HUES6 (cell line): ENCODE measurements at regions not wholly inside any gene's neighbourhood (a gene's known extent, or its start where the extent isn't known, plus 50 kb on each side); places are given as distances from the start of the nearest gene placed in this dataset.

Experiments
- H3K27ac ChIP-seq: 2 replicates; pipeline ENCODE4 v1.7.0; 2013; ENCODE audit warnings: low read depth, mild to moderate bottlenecking, low read length, inconsistent platforms
- H3K27me3 ChIP-seq: 2 replicates; pipeline ENCODE4 v1.6.1; 2013; ENCODE audit warnings: low read length; ENCODE audit not compliant: control insufficient read depth, insufficient read depth
- H3K36me3 ChIP-seq: 2 replicates; pipeline ENCODE4 v1.6.1; 2013; ENCODE audit warnings: low read length; ENCODE audit not compliant: control insufficient read depth, insufficient read depth
- H3K4me1 ChIP-seq: 2 replicates; pipeline ENCODE4 v1.6.1; 2013; ENCODE audit warnings: low read length; ENCODE audit not compliant: control insufficient read depth, insufficient read depth
- H3K4me3 ChIP-seq: 2 replicates; pipeline ENCODE4 v1.5.1; 2013; ENCODE audit warnings: low read depth, low read length
- H3K9ac ChIP-seq: one replicate; pipeline ENCODE4 v1.6.1; 2013; ENCODE audit warnings: mild to moderate bottlenecking, low read length
- H3K9me3 ChIP-seq: 2 replicates; pipeline ENCODE4 v1.6.1; 2013; ENCODE audit warnings: low read depth, low read length; ENCODE audit not compliant: control insufficient read depth, insufficient read depth

DNA sequence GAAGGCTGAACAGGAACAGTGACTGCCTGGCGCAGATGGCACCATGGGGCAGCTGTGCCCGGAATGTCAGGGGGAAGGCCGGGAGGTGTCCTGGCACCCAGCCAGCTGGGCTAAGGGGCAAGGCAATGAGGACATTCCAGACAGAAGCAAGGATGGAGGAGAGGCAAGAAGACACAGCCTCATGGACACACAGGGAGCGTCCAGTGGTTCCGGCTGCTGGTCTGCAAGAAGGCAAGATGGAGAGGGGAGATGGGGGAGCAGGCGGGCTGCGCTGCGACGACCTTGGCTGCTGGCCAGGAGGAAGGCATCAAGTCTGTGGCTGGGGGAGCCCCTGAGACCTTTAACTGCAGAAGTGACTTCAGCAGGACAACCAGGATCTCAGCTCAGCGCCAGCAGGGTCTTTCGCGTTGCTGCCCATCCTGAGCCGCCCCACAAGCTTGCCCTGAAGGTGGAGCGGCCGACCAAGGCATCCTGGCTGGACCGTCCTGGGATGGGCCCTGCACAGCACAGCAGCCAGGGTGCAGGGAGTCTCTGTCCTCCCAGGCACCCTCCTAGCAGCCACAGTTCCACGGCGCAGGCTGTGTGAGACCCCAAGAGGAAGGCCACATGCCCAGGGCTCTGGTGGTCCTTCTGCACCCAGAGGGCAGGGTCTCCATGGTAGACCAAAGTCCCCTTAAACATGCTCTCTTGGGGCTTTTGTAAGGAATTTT, 531.7 kb downstream of the BRD1 start:
- no peaks in the 10 kb centered on the region for H3K36me3 ChIP-seq
- H3K4me3 ChIP-seq: no peak overlapping the region
- peaks cover 7% of the 10 kb centered on the region; the same call in 1 of the 2 replicates for H3K9me3 ChIP-seq
- no peaks in the 10 kb centered on the region for H3K27me3 ChIP-seq
- H3K9ac ChIP-seq: no peak overlapping the region
- H3K27ac ChIP-seq: no peak overlapping the region
- peaks cover 4% of the 10 kb centered on the region for H3K4me1 ChIP-seq

- Histone ChIP-seq H3K4me1 (peaks cover 9% of the 10 kb centered on the region), H3K9ac (no peak overlapping the region), H3K4me3 (no peak overlapping the region), H3K27ac (no peak overlapping the region), H3K27me3 (no peaks in the 10 kb centered on the region), H3K36me3 (no peaks in the 10 kb centered on the region), H3K9me3 (peaks cover 7% of the 10 kb centered on the region; the same call in 1 of the 2 replicates)
Observed at GRCh38 chr22:49295465-49295743, 532.3 kb downstream of the BRD1 start.

DNA sequence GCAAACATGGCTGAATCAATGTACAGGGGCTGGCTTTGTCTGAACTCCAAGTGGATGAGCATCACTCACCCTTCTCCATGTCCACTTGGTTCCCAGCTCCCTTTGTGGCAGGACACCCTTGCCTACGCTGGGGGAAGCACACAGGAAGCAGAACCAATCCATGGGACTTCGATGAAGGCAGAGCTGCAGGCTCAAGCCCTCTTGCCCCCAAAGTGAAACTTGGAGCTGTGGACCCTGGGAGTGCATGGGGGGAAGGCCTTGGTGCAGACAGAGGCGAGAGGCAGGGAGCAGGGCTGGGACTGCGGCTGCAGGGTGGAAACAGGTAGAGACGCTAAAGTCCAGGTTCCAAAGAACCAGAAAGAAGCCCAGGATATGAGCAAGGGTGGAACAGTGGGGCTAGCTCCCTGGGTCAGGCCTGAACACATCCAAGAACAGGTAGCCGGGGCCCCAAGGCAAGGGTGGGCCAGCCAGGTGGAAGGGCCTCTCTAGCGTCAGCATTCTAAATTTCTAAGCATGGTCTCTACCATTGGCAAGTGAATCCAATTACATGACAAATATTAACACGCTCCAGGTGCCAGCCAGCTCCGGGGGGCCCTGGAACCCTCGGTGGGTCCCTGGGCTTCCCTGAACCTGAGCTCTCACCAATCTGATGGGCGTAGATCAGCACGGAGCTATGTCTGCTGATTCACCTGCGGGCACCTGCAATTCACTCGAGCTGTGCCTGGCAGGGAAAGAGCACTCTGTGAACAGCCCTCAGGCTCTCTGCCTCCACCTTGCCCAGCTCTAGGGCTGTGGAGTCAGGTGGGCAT, 532.8 kb downstream of the BRD1 start:
- no peak overlapping the region for H3K9ac ChIP-seq
- no peak overlapping the region for H3K4me3 ChIP-seq
- H3K4me1 ChIP-seq: peaks cover 13% of the 10 kb centered on the region
- no peak overlapping the region for H3K27ac ChIP-seq
- H3K9me3 ChIP-seq: peaks cover 7% of the 10 kb centered on the region; the same call in 1 of the 2 replicates
- no peaks in the 10 kb centered on the region for H3K36me3 ChIP-seq
- H3K27me3 ChIP-seq: no peaks in the 10 kb centered on the region

DNA sequence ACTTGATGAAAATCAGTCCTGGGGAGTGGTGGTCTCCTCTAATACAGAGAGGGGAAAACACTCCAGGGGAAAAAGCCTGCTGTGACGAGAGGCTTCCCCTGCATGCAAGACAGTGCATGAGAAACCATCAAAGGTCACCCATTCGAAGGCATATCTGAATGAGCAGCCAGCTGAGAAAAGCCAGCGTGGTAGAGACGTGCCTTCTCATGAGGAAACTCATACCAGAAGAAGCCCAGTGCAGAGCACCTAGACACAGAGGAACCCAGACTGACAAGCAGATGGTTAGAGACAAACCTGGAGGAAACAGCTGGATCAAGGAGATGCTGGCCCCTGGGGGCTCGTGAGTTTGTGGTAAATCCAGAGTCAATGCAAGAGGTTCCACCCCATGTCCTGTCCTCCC, 534.8 kb downstream of the BRD1 start:
- H3K4me1 ChIP-seq: peaks cover 13% of the 10 kb centered on the region
- H3K27ac ChIP-seq: no peak overlapping the region
- no peaks in the 10 kb centered on the region for H3K36me3 ChIP-seq
- no peak overlapping the region for H3K4me3 ChIP-seq
- no peaks in the 10 kb centered on the region for H3K27me3 ChIP-seq
- H3K9me3 ChIP-seq: peaks cover 7% of the 10 kb centered on the region; the same call in 1 of the 2 replicates
- no peak overlapping the region for H3K9ac ChIP-seq

DNA sequence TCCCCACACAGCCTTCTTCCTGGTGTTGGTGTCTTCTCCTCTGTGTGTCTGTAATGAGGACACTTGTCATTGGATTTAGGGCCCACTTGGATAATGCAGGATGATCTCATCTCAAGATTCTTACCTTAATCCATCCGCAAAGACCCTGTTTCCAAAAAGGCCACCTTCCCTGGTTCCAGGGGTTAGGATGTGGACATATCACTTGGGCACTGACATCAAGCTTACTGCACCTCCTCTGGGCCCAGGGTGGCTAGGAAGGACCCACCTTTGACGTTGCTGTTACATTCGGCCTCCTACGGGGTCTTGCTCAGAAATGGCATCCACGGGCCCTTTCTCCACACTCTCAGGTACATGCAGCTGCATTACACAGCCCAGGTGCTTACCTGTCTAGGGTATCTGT, 535.9 kb downstream of the BRD1 start:
- H3K9ac ChIP-seq: no peak overlapping the region
- H3K27me3 ChIP-seq: no peaks in the 10 kb centered on the region
- H3K4me1 ChIP-seq: peaks cover 13% of the 10 kb centered on the region
- no peak overlapping the region for H3K27ac ChIP-seq
- H3K9me3 ChIP-seq: peaks cover 7% of the 10 kb centered on the region; the same call in 1 of the 2 replicates
- H3K36me3 ChIP-seq: no peaks in the 10 kb centered on the region
- H3K4me3 ChIP-seq: no peak overlapping the region

GRCh38 chr22:49291169-49291568, 536.5 kb downstream of the BRD1 start:
- Histone ChIP-seq H3K36me3 (no peaks in the 10 kb centered on the region), H3K9me3 (peaks cover 7% of the 10 kb centered on the region; the same call in 1 of the 2 replicates), H3K27me3 (no peaks in the 10 kb centered on the region), H3K4me1 (peaks cover 13% of the 10 kb centered on the region), H3K27ac (no peak overlapping the region), H3K9ac (no peak overlapping the region), H3K4me3 (no peak overlapping the region)

- no peak overlapping the region for H3K27ac ChIP-seq
Observed at GRCh38 chr22:49290711-49291110, 537.0 kb downstream of the BRD1 start.

DNA sequence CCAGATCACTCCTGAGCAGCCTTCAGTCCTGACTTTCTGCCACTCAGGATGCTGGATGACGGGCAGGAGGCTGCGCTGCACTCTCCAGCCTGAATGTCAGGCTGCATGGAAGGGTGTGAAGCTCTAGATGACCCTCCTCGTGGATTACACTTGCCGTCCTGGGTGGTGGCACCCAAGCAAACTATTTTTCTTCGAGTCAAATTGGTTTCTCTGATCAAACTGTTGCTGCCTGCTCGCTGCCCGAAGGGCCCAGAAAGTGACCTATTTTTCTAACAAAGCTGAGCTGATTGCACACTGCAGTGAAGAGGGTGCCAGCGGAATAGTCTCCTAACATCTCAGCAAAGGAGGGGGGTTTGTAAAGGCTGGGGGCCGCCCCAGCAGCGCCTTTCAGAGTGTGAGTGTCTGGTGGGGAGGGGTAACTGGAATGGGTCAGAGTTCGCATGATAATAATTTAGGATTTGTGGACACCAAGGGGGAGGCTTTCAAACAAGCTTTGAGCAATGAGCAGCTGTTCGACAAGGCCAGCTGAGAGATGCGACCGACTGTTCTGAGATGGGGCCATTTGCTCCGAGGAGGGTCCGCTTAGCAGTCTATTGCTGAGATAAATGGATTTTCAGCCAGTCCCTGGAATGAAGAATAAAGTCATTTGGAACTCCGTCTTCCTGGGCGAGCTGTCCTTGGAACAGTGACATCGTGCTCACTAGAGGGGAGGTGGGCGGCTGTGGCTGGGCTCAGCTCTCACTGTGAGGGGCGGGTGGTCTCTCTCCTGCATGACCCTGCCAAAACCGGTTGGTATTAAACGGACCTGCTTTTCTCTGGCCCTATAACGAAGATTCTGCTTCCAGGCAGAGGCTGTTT, 537.6 kb downstream of the BRD1 start:
- Histone ChIP-seq H3K4me1 (peaks cover 13% of the 10 kb centered on the region), H3K9ac (no peak overlapping the region), H3K27ac (no peak overlapping the region), H3K36me3 (no peaks in the 10 kb centered on the region), H3K27me3 (no peaks in the 10 kb centered on the region), H3K9me3 (peaks cover 7% of the 10 kb centered on the region; the same call in 1 of the 2 replicates), H3K4me3 (no peak overlapping the region)

More at GRCh38 chr22:49290711-49291110, 537.0 kb downstream of the BRD1 start:
- no peak overlapping the region for H3K9ac ChIP-seq
- H3K4me1 ChIP-seq: peaks cover 13% of the 10 kb centered on the region
- no peaks in the 10 kb centered on the region for H3K27me3 ChIP-seq
- H3K9me3 ChIP-seq: peaks cover 7% of the 10 kb centered on the region; the same call in 1 of the 2 replicates
- H3K4me3 ChIP-seq: no peak overlapping the region
- no peaks in the 10 kb centered on the region for H3K36me3 ChIP-seq

DNA sequence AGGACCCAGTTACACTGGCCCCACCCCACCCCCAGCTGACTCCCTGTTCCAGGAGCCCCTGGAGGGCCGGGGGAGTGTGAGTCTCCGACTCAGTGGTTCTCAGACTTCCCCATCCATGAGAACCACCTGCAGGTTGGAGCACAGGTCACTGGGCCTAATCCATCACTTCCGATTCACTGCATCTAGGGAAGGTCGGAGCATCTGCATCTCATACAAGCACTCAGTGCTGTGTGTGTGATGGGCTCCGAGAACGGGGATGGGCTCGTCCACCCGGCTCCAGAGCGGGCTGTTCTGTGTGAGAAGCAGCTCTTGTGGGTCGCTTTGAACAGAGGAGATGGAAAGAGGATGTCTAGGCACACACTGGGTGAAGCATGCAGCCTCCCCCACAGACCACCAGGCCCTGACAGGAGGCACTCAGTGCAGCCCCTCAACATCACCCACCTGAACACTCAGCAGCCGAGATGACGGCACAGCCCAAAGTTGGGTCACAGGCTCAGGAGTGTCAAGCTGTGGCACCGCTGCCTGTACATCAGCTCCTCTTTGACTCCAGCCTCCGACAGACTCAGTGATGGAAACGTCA, 541.4 kb downstream of the BRD1 start:
- H3K4me1 ChIP-seq: peaks cover 13% of the 10 kb centered on the region
- no peak overlapping the region for H3K27ac ChIP-seq
- H3K27me3 ChIP-seq: peaks cover 6% of the 10 kb centered on the region; the same call in 1 of the 2 replicates
- H3K4me3 ChIP-seq: no peak overlapping the region
- no peaks in the 10 kb centered on the region for H3K9me3 ChIP-seq
- no peak overlapping the region for H3K9ac ChIP-seq
- H3K36me3 ChIP-seq: no peaks in the 10 kb centered on the region

DNA sequence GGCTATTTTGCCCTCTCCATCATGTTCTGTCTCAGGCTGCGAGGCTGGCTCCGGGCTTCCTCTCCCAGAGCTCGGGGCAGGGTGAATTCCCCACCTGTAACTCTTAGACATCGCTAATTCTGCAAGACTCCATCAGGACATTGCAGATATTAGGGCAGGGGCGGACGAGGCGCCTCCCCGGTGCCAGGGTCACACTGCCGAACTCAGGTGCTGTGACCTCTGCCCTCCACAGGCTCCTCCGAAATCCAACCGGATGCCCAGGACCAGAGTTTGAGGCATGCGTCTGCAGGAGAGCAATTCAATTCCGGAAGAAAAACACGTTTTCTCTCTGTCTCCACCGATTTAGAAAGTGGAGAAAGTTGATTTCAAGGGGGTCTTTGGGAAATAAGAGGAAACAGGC, 542.7 kb downstream of the BRD1 start:
- no peaks in the 10 kb centered on the region for H3K9me3 ChIP-seq
- no peaks in the 10 kb centered on the region for H3K36me3 ChIP-seq
- no peak overlapping the region for H3K9ac ChIP-seq
- no peak overlapping the region for H3K4me3 ChIP-seq
- peaks cover 8% of the 10 kb centered on the region; the same call in 1 of the 2 replicates for H3K27me3 ChIP-seq
- H3K4me1 ChIP-seq: 0 out of 2 replicates have a peak, but pooled peaks cover 3% of the 10 kb centered on the region
- no peak overlapping the region for H3K27ac ChIP-seq
